Ovary (tissue), 7 donors: ENCODE measurements at regions not wholly inside any gene's neighbourhood (a gene's known extent, or its start where the extent isn't known, plus 50 kb on each side); places are given as distances from the start of the nearest gene placed in this dataset.

Experiments
- DNase-seq, 5 donors: peaks; one replicate each; pipeline ENCODE4 v3.0.0-alpha.2; 2019 to 2020
- H3K27ac ChIP-seq, 2 donors: fragments of 200-600 bp; one replicate each; pipeline versions ENCODE4 v1.5.1 to v1.8.0; 2019 to 2022
- H3K27me3 ChIP-seq: fragments of 200-600 bp; one replicate; pipeline ENCODE4 v1.8.0; 2022
- H3K36me3 ChIP-seq: fragments of 200-600 bp; sonication (generic); one replicate; pipeline ENCODE4 v1.5.1; 2019
- H3K4me1 ChIP-seq: one replicate; pipeline ENCODE4 v1.8.1; 2013; ENCODE audit warnings: mild to moderate bottlenecking, moderate library complexity; ENCODE audit not compliant: insufficient read depth
- H3K4me3 ChIP-seq: fragments of 200-600 bp; sonication (generic); one replicate; pipeline ENCODE4 v1.5.1; 2017
- H3K9me3 ChIP-seq, 2 donors: fragments of 200-600 bp in 1 of 2; sonication (generic) in 1 of 2; one replicate each; pipeline versions ENCODE4 v1.5.1 to v1.8.1; 2013 to 2019; ENCODE audit warnings: mild to moderate bottlenecking in 1 of 2, moderate library complexity in 1 of 2
- EP300 ChIP-seq: sonication (generic); formaldehyde crosslinking; IDR thresholded peaks from one replicate; pipeline ENCODE4 v1.6.1; 2017; ENCODE audit warnings: antibody characterized with exemption
- POLR2A ChIP-seq: fragments of 450-650 bp; IDR thresholded peaks from one replicate; pipeline ENCODE4 v1.6.1; 2017; ENCODE audit warnings: antibody characterized with exemption, mild to moderate bottlenecking, moderate library complexity
- WGBS, 3 donors: extraction: QIAGEN DNeasy Blood & Tissue Kit in 1 of 3; methylation state at CpG; one replicate each; pipeline versions ENCODE4 v1.1.5 to v1.1.7; 2013 to 2017; 5-methylcytosine and 5-hydroxymethylcytosine counted together
- intact Hi-C, 4 donors: fragments of 100-400 bp; cut with DNase I; formaldehyde crosslinking; loops; one replicate each; pipeline versions ENCODE4 v1.11.0 to v1.15.1; 2022 to 2023
- TF ChIP-seq, protein P1 (sequence below), 3 donors: fragments of 450-650 bp in 2 of 3; fragments of 200-600 bp in 1 of 3; IDR thresholded peaks; one replicate each; pipeline versions ENCODE4 v1.5.1 to v1.8.0; 2016 to 2022; ENCODE audit warnings: antibody characterized with exemption in 3 of 3, mild to moderate bottlenecking in 1 of 3
- donor health status: DM: no; HTN: no; CAD: no; lungs with moderate emphysema.
- donor health status: DM: no; HTN: no; CAD: no.
- donor health status: Bipolar disorder and iron deficiency.
- donor health status: DM: no; HTN: no; CAD: no.
- donor health status: DM: yes; HTN: yes; CAD: no.

DNA sequence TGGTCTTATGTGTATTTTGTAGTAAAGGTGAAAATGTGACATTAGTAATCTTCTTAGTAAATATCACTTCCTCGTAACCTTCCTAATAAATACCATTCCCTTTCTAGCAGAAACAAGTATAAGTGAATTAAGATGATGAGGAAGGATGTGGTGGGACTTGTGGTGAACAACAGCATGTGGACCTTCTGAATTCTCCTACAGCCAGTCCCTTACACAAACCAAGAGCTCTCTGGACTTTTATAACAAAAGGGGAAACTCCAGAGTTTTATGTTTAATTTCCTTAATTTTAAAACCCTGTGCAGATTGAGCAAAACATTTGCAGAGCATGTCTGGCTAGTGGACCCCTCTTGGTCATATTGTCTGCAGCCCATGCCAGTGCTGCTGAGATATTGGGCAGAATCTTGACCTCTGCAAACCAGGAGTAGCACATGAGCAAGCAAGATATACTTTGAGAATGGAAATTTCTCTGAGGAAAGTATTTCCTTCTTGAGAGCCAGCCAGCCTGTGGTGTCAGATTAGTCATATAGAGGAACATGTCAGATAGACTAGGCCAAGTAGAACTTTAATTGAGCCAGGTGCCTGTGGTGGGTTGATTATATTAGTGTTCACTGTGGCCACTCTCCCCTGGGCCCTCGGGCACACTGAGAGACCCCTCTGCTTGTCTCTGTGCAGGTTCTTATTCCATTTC is 328.2 kb downstream of the DKK2 start:
- Histone ChIP-seq H3K27ac (no peak overlapping the region), H3K36me3 (no peaks in the 10 kb centered on the region), H3K27me3 (no peaks in the 10 kb centered on the region), H3K9me3 (no peaks in the 10 kb centered on the region), H3K4me3 (no peak overlapping the region), H3K4me1 (no peaks in the 10 kb centered on the region)
- intact Hi-C loops, result no loop called here
- TF ChIP-seq, protein P1, sequence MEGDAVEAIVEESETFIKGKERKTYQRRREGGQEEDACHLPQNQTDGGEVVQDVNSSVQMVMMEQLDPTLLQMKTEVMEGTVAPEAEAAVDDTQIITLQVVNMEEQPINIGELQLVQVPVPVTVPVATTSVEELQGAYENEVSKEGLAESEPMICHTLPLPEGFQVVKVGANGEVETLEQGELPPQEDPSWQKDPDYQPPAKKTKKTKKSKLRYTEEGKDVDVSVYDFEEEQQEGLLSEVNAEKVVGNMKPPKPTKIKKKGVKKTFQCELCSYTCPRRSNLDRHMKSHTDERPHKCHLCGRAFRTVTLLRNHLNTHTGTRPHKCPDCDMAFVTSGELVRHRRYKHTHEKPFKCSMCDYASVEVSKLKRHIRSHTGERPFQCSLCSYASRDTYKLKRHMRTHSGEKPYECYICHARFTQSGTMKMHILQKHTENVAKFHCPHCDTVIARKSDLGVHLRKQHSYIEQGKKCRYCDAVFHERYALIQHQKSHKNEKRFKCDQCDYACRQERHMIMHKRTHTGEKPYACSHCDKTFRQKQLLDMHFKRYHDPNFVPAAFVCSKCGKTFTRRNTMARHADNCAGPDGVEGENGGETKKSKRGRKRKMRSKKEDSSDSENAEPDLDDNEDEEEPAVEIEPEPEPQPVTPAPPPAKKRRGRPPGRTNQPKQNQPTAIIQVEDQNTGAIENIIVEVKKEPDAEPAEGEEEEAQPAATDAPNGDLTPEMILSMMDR (IDR thresholded peaks at IDR 0.05), result no peak
- TF ChIP-seq POLR2A (no peak), EP300 (no peak)
- 76 to 78% (median 77%) methylated on average over 2 of the region's 2 CpGs for WGBS, 3 donors
- DNase-seq, result no peak

DNA sequence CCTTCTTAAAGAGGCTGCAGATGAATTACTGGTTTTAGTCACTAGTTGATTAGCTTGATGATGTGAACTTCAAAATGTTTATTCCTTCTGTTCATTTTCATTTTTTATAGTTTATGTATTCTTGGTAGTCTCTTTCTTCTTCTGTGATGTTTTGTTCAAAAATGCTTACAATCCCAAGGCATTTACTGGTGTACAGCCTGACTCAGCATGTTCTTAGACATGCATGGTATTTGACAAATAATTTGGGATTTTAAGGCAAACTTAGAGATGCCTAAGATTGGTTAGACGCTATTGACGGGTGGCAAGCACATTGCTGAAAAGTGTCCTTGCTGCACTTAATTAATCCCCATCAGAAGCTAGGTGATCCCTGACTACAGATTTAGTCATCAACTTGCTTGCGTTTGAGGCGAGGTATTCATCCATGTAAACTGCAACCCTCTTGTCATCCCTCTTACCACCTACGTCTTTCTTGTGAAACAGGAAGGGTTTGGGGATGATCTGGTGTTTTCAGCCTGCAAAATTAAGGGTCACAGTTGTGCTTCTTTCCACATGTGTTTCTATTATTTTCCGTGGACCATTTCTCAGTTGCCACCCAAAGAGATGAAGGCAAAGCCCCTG is 331.8 kb downstream of the DKK2 start:
- Histone ChIP-seq H3K27ac (no peak overlapping the region), H3K4me3 (no peak overlapping the region), H3K4me1 (no peaks in the 10 kb centered on the region), H3K9me3 (no peaks in the 10 kb centered on the region), H3K27me3 (no peaks in the 10 kb centered on the region), H3K36me3 (no peaks in the 10 kb centered on the region)
- 74 to 82% (median 75%) methylated on average over 6 of the region's 6 CpGs for WGBS, 3 donors
- TF ChIP-seq, protein P1 (IDR thresholded peaks at IDR 0.05), result no peak
- no peak for TF ChIP-seq POLR2A
- TF ChIP-seq EP300, result no peak
- intact Hi-C loops, result no loop called here
- no peak for DNase-seq

DNA sequence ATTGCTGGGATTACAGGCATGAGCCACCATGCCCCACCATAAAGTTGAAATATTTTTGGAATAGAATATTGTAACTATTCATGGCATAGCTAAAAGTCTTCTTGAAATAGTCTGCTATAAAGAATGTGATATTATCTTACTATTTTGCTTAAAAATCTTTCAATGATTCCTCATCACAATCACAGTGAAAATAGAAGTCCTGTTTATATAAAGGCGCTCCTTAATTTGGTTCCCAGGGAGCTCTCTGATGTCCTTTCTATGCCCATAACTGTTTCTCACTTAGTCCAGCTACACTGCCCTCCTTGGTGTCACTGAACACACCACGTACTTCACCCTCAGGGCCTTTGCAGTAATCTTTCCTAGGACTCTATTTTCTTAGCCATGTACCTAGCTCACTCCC is 331.7 kb upstream of the GIMD1 start:
- WGBS, 3 donors, result 87 to 96% (median 94%) methylated on average over 2 of the region's 2 CpGs
- DNase-seq, result no peak
- intact Hi-C loops, result no loop called here
- H3K27me3 ChIP-seq, result no peaks in the 10 kb centered on the region
- no peaks in the 10 kb centered on the region for H3K4me1 ChIP-seq
- H3K27ac ChIP-seq, result no peak overlapping the region
- H3K4me3 ChIP-seq, result no peak overlapping the region
- no peaks in the 10 kb centered on the region for H3K36me3 ChIP-seq
- no peaks in the 10 kb centered on the region for H3K9me3 ChIP-seq
- TF ChIP-seq, protein P1 (IDR thresholded peaks at IDR 0.05), result no peak

DNA sequence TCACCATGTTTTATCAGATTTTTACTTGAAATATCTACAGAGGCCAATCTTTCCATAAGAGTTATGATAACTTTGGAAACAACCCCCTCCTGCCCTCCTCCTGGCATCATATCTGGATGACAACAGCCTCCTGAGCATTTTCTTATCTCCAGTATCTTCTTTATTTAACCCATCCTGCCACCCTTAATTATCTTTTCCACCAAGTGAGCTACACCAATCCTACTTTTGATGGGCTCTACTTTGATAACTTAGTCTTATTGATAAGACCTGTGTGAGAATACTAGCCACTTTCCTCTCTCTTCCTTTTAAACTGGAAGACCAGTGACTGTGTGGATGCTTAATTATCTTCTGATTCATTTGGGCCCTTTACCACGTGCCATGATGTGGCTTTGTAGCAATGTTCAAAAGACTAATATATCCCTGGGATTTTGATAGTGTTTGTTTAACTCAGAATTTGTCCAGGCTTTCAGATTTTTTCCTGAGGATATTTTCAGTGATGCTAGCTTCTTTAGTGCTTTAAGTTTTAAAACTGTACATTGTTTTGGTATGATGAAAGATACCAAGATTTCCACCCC is 330.1 kb upstream of the GIMD1 start:
- no peaks in the 10 kb centered on the region for H3K27me3 ChIP-seq
- 75 to 82% (median 77%) methylated on average over 1 of the region's 1 CpG for WGBS, 3 donors
- no peaks in the 10 kb centered on the region for H3K4me1 ChIP-seq
- no peak for TF ChIP-seq POLR2A
- TF ChIP-seq EP300, result no peak
- TF ChIP-seq, protein P1 (IDR thresholded peaks at IDR 0.05), result no peak
- intact Hi-C loops, result no loop called here
- H3K9me3 ChIP-seq, result no peaks in the 10 kb centered on the region
- H3K27ac ChIP-seq, result no peak overlapping the region
- no peak overlapping the region for H3K4me3 ChIP-seq
- no peak for DNase-seq
- no peaks in the 10 kb centered on the region for H3K36me3 ChIP-seq
